Astrocyte (in vitro differentiated cells and primary cell): ENCODE measurements at regions not wholly inside any gene's neighbourhood (a gene's known extent, or its start where the extent isn't known, plus 50 kb on each side); places are given as distances from the start of the nearest gene placed in this dataset.

Experiments used
- DNase-seq: peaks from one replicate; pipeline ENCODE4 v3.0.0-alpha.2; 2010; ENCODE audit warnings: low read depth
- FAIRE-seq: peaks from 2 replicates; lab custom pipeline; 2011; peaks lifted over from hg19 to GRCh38; lab: Jason Lieb, UNC
- H2AFZ ChIP-seq: 2 replicates; pipeline ENCODE4 v1.6.0; 2012; ENCODE audit warnings: low read depth, low read length, inconsistent platforms
- H3K27ac ChIP-seq: 2 replicates; pipeline ENCODE4 v1.5.1; 2011; ENCODE audit warnings: low read depth, low read length, inconsistent platforms
- H3K27me3 ChIP-seq: 2 replicates; pipeline ENCODE4 v1.6.0; 2011; ENCODE audit warnings: low read length, inconsistent platforms; ENCODE audit not compliant: insufficient read depth
- H3K36me3 ChIP-seq: 2 replicates; pipeline ENCODE4 v1.5.1; 2011; ENCODE audit warnings: low read length, inconsistent platforms; ENCODE audit not compliant: insufficient read depth
- H3K4me1 ChIP-seq: 2 replicates; pipeline ENCODE4 v1.5.1; 2011; ENCODE audit warnings: low read length, inconsistent platforms; ENCODE audit not compliant: insufficient read depth
- H3K4me2 ChIP-seq: 2 replicates; pipeline ENCODE4 v1.6.0; 2012; ENCODE audit warnings: low read length, inconsistent platforms
- H3K4me3 ChIP-seq: 2 replicates; pipeline ENCODE4 v1.5.1; 2011; ENCODE audit warnings: low read depth, mild to moderate bottlenecking, low read length, inconsistent platforms; ENCODE audit not compliant: insufficient read depth
- H3K79me2 ChIP-seq: 2 replicates; pipeline ENCODE4 v1.6.0; 2012; ENCODE audit warnings: mild to moderate bottlenecking, low read length, inconsistent platforms; ENCODE audit not compliant: insufficient read depth
- H3K9ac ChIP-seq: 2 replicates; pipeline ENCODE4 v1.6.0; 2012; ENCODE audit warnings: mild to moderate bottlenecking, low read length, inconsistent platforms
- H3K9me3 ChIP-seq: 2 replicates; pipeline ENCODE4 v1.5.1; 2012; ENCODE audit warnings: low read depth, mild to moderate bottlenecking, low read length, inconsistent platforms; ENCODE audit not compliant: insufficient read depth
- H4K20me1 ChIP-seq: 2 replicates; pipeline ENCODE4 v1.6.0; 2012; ENCODE audit warnings: low read length, inconsistent platforms; ENCODE audit not compliant: insufficient read depth
- H3K27ac Mint-ChIP-seq: one replicate; pipeline ENCODE4 v1.8.0; 2021; ENCODE audit warnings: mild to moderate bottlenecking, mixed read lengths; ENCODE audit not compliant: unreplicated experiment
- H3K27me3 Mint-ChIP-seq: one replicate; pipeline ENCODE4 v1.8.0; 2021; ENCODE audit warnings: low read depth, mixed read lengths; ENCODE audit not compliant: unreplicated experiment
- H3K36me3 Mint-ChIP-seq: one replicate; pipeline ENCODE4 v1.8.0; 2021; ENCODE audit warnings: low read depth, mixed read lengths; ENCODE audit not compliant: unreplicated experiment
- H3K4me1 Mint-ChIP-seq: one replicate; pipeline ENCODE4 v1.8.0; 2021; ENCODE audit warnings: low read depth, mixed read lengths; ENCODE audit not compliant: unreplicated experiment
- H3K4me3 Mint-ChIP-seq: one replicate; pipeline ENCODE4 v1.8.0; 2021; ENCODE audit warnings: mild to moderate bottlenecking, moderate library complexity, mixed read lengths; ENCODE audit not compliant: unreplicated experiment
- H3K9me3 Mint-ChIP-seq: one replicate; pipeline ENCODE4 v1.8.0; 2021; ENCODE audit warnings: mild to moderate bottlenecking, mixed read lengths; ENCODE audit not compliant: unreplicated experiment
- CTCF ChIP-seq: IDR thresholded peaks from 2 replicates; pipeline ENCODE4 v1.5.1; 2011; ENCODE audit warnings: low read depth, mild to moderate bottlenecking, inconsistent platforms, low read length, moderate library complexity; ENCODE audit not compliant: insufficient read depth
- EZH2 ChIP-seq: IDR thresholded peaks from 2 replicates; pipeline ENCODE4 v1.6.1; 2012; ENCODE audit warnings: mild to moderate bottlenecking, low read length, inconsistent platforms; ENCODE audit not compliant: insufficient read depth

- TF ChIP-seq CTCF (no peak), EZH2 (no peak)
- no peak overlapping the region for H3K27ac ChIP-seq
- H3K9me3 ChIP-seq = no peaks in the 10 kb centered on the region
- Mint-ChIP-seq H3K27ac (no peak overlapping the region), H3K36me3 (peaks cover 5% of the 10 kb centered on the region), H3K9me3 (peaks cover 11% of the 10 kb centered on the region), H3K27me3 (peaks cover 8% of the 10 kb centered on the region), H3K4me1 (no peaks in the 10 kb centered on the region), H3K4me3 (no peak overlapping the region)
- H3K36me3 ChIP-seq = no peaks in the 10 kb centered on the region
- H3K4me3 ChIP-seq = no peak overlapping the region
- no peak overlapping the region for H2AFZ ChIP-seq
- DNase-seq (peak; percentile 55), FAIRE-seq (no peak)
- no peaks in the 10 kb centered on the region for H4K20me1 ChIP-seq
- H3K79me2 ChIP-seq = no peaks in the 10 kb centered on the region
- peaks cover 2% of the 10 kb centered on the region for H3K27me3 ChIP-seq
- no peak overlapping the region for H3K4me2 ChIP-seq
- H3K4me1 ChIP-seq = no peaks in the 10 kb centered on the region
- H3K9ac ChIP-seq = no peak overlapping the region
These were observed 180.8 kb downstream of the CARTPT start for GRCh38 chr5:71899865-71900342.

DNA sequence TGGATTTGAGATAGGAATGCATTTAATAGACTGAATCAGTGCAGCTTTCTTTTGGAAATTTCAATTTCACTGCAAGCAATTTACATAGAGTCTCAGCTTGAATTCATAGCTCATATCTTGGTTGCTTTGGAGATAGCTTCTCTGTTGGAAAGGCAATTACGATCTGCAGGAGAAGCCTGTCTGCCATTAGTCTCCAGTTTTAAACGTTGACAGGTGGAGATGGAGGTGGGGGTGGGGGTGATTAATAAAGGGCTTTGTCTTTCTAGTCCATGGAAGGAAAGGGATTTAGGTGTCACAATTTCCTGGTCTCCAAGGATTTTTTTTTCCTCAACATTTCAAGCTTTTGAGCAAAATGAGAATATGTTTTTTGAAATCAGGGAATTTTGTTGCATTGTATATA is 184.7 kb downstream of the CARTPT start:
- H2AFZ ChIP-seq = no peak overlapping the region
- H3K79me2 ChIP-seq = no peaks in the 10 kb centered on the region
- H3K9me3 ChIP-seq = no peaks in the 10 kb centered on the region
- no peaks in the 10 kb centered on the region for H3K36me3 ChIP-seq
- Mint-ChIP-seq H3K27me3 (peaks cover 4% of the 10 kb centered on the region), H3K4me3 (no peak overlapping the region), H3K27ac (no peak overlapping the region), H3K4me1 (peaks cover 20% of the 10 kb centered on the region), H3K9me3 (peaks cover 9% of the 10 kb centered on the region), H3K36me3 (peaks cover 3% of the 10 kb centered on the region)
- H4K20me1 ChIP-seq = no peaks in the 10 kb centered on the region
- DNase-seq (no peak), FAIRE-seq (no peak)
- no peaks in the 10 kb centered on the region for H3K4me1 ChIP-seq
- H3K4me2 ChIP-seq = no peak overlapping the region
- no peak overlapping the region for H3K4me3 ChIP-seq
- H3K27me3 ChIP-seq = peaks cover 2% of the 10 kb centered on the region
- no peak overlapping the region for H3K9ac ChIP-seq
- no peak overlapping the region for H3K27ac ChIP-seq
- TF ChIP-seq EZH2 (no peak), CTCF (no peak)

- peaks cover 20% of the 10 kb centered on the region for H3K4me1 Mint-ChIP-seq
- H3K27me3 Mint-ChIP-seq = peaks cover 4% of the 10 kb centered on the region
- Histone ChIP-seq H3K9ac (no peak overlapping the region), H4K20me1 (no peaks in the 10 kb centered on the region), H3K27me3 (peaks cover 2% of the 10 kb centered on the region), H3K4me2 (no peak overlapping the region), H3K27ac (no peak overlapping the region), H3K79me2 (no peaks in the 10 kb centered on the region), H2AFZ (no peak overlapping the region), H3K4me1 (no peaks in the 10 kb centered on the region), H3K9me3 (no peaks in the 10 kb centered on the region), H3K36me3 (no peaks in the 10 kb centered on the region), H3K4me3 (no peak overlapping the region)
- TF ChIP-seq CTCF = no peak
- TF ChIP-seq EZH2 = no peak
- DNase-seq (no peak), FAIRE-seq (no peak)
- H3K4me3 Mint-ChIP-seq = no peak overlapping the region
- H3K27ac Mint-ChIP-seq = no peak overlapping the region
- peaks cover 9% of the 10 kb centered on the region for H3K9me3 Mint-ChIP-seq
- H3K36me3 Mint-ChIP-seq = peaks cover 3% of the 10 kb centered on the region
These were observed 185.8 kb downstream of the CARTPT start for GRCh38 chr5:71904852-71905251.
